ENCODE measurements at regions not wholly inside any gene's neighbourhood (a gene's known extent, or its start where the extent isn't known, plus 50 kb on each side); places are given as distances from the start of the nearest gene placed in this dataset.

GRCh38 chr20:16955971-16956370, 207.8 kb downstream of the OTOR start:
- Histone ChIP-seq H3K9me3 (replicated peaks; ENCODE audit: control insufficient read depth, insufficient read depth, low read length) (no peaks in the 10 kb centered on the region), H3K9ac (ENCODE audit: control insufficient read depth, insufficient read depth, low read length) (no peak overlapping the region), H3K27me3 (replicated peaks in 1 of 2; ENCODE audit: control insufficient read depth in 2 of 2, insufficient read depth in 2 of 2, low read length in 1 of 2) (no peaks in the 10 kb centered on the region), H3K36me3 (ENCODE audit: control insufficient read depth in 2 of 2, insufficient read depth in 2 of 2, low read length in 1 of 2) (no peaks in the 10 kb centered on the region), H3K79me2 (ENCODE audit: control insufficient read depth, insufficient read depth, low read length) (no peaks in the 10 kb centered on the region), H4K20me1 (ENCODE audit: control insufficient read depth, insufficient read depth) (no peaks in the 10 kb centered on the region), H3K27ac (ENCODE audit: control insufficient read depth, insufficient read depth) (no peak overlapping the region), H2AFZ (ENCODE audit: control insufficient read depth, low read depth, low read length) (no peak overlapping the region), H3K4me3 (no peak overlapping the region), H3K4me1 (ENCODE audit: control insufficient read depth, insufficient read depth, low read length) (no peaks in the 10 kb centered on the region), H3K4me2 (ENCODE audit: control insufficient read depth, insufficient read depth) (no peak overlapping the region)
- BruUV-seq (replicated peaks) = no TSS peak
- ChIA-PET CTCF (interaction anchor here (0.6 kb wide), 1 partner anchor 332 kb away, joined by 3 read pairs; no protein-coding TSS in a partner anchor), POLR2A (no interaction called here), SMC1A (ENCODE audit: uncharacterized antibody, unreplicated experiment) (interaction anchor here (0.6 to 1.1 kb wide), 3 partner anchors 10 to 535 kb away, joined by 3 read pairs; no protein-coding TSS in a partner anchor), RAD21 (ENCODE audit: unreplicated experiment) (no interaction called here)
- in situ Hi-C loops (cut with MboI) = no loop called here
- DNase-seq (ENCODE audit: low read depth, low spot score) (no peak), ATAC-seq (no peak), FAIRE-seq (no peak)
- intact Hi-C loops (cut with micrococcal nuclease; ENCODE audit: unreplicated experiment) = no loop called here
- TF ChIP-seq POU2F2 (IDR thresholded peaks at IDR 0.05; ENCODE audit: borderline replicate concordance, low read depth, low read length) (no peak), ETV6 (conservative IDR thresholded peaks at IDR 0.05 in 1 of 2, IDR thresholded peaks at IDR 0.05 in 1 of 2; ENCODE audit: borderline replicate concordance in 1 of 2, low read depth in 1 of 2) (no peak), SPI1 (IDR thresholded peaks at IDR 0.05; ENCODE audit: borderline replicate concordance, insufficient read depth, low read depth, low read length) (no peak), PKNOX1 (IDR thresholded peaks at IDR 0.05) (no peak), NFYB (IDR thresholded peaks at IDR 0.05; ENCODE audit: insufficient read depth, low read depth, low read length) (no peak), HDAC2 (IDR thresholded peaks at IDR 0.05) (no peak), LARP7 (IDR thresholded peaks at IDR 0.05) (no peak)
- WGBS (ENCODE audit: insufficient coverage, insufficient replicate concordance, low lambda C conversion rate, missing lambda C conversion rate) = 10% methylated on average over 3 of the region's 3 CpGs

- no TSS peak for BruUV-seq (replicated peaks)
- ChIA-PET SMC1A (ENCODE audit: uncharacterized antibody, unreplicated experiment) (interaction anchor here (1.0 kb wide), 1 partner anchor 9 kb away, joined by 3 read pairs; no protein-coding TSS in a partner anchor), POLR2A (no interaction called here), RAD21 (ENCODE audit: unreplicated experiment) (no interaction called here), CTCF (no interaction called here)
- Histone ChIP-seq H3K9me3 (replicated peaks; ENCODE audit: control insufficient read depth, insufficient read depth, low read length) (no peaks in the 10 kb centered on the region), H3K36me3 (ENCODE audit: control insufficient read depth in 2 of 2, insufficient read depth in 2 of 2, low read length in 1 of 2) (no peaks in the 10 kb centered on the region), H3K79me2 (ENCODE audit: control insufficient read depth, insufficient read depth, low read length) (no peaks in the 10 kb centered on the region), H2AFZ (ENCODE audit: control insufficient read depth, low read depth, low read length) (no peak overlapping the region), H3K4me2 (ENCODE audit: control insufficient read depth, insufficient read depth) (no peak overlapping the region), H3K4me1 (ENCODE audit: control insufficient read depth, insufficient read depth, low read length) (no peaks in the 10 kb centered on the region), H3K4me3 (no peak overlapping the region), H3K27me3 (replicated peaks in 1 of 2; ENCODE audit: control insufficient read depth in 2 of 2, insufficient read depth in 2 of 2, low read length in 1 of 2) (no peaks in the 10 kb centered on the region), H3K27ac (ENCODE audit: control insufficient read depth, insufficient read depth) (no peak overlapping the region), H4K20me1 (ENCODE audit: control insufficient read depth, insufficient read depth) (no peaks in the 10 kb centered on the region), H3K9ac (ENCODE audit: control insufficient read depth, insufficient read depth, low read length) (no peak overlapping the region)
- 2% methylated on average over 2 of the region's 2 CpGs for WGBS (ENCODE audit: insufficient coverage, insufficient replicate concordance, low lambda C conversion rate, missing lambda C conversion rate)
- no peak for DNase-seq (ENCODE audit: low read depth, low spot score)
- intact Hi-C loops (cut with micrococcal nuclease; ENCODE audit: unreplicated experiment) (no loop called here), in situ Hi-C loops (cut with MboI) (no loop called here)
- ATAC-seq = no peak
- no peak for FAIRE-seq
- TF ChIP-seq NFIC (IDR thresholded peaks at IDR 0.05; ENCODE audit: low read depth, low read length) (no peak), NFYA (IDR thresholded peaks at IDR 0.05; ENCODE audit: borderline replicate concordance, low read depth, low read length) (no peak), NFXL1 (IDR thresholded peaks at IDR 0.05; ENCODE audit: borderline replicate concordance) (no peak), RAD51 (IDR thresholded peaks at IDR 0.05) (no peak), RFX5 (IDR thresholded peaks at IDR 0.05; ENCODE audit: low read depth, low read length) (no peak), JUND (IDR thresholded peaks at IDR 0.05; ENCODE audit: low read depth, low read length) (no peak), E2F8 (IDR thresholded peaks at IDR 0.05; ENCODE audit: low read depth, partially characterized antibody) (no peak)
Measured at GRCh38 chr20:16965401-16965800, 217.2 kb downstream of the OTOR start.
